ENCODE measurements at regions not wholly inside any gene's neighbourhood (a gene's known extent, or its start where the extent isn't known, plus 50 kb on each side); places are given as distances from the start of the nearest gene placed in this dataset.

DNA sequence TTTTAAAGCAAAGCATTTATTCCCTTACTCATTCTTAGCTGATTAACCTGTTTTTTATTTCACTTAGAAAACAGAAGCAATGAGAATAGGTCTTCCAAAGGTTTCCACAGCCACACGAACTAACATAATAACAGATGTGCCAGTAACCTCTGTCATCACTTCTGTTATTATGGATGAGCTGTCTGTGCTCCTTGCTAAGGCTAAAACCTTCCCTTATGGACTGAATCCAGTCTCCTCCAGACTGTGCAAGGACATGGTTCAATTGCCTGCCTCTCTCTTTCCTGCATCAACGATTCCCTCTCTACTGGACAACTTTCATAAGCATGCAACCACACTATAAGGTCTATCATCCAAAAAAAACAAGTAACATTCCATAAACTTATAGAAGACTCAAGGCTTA lies 1446.2 kb downstream of the MAT2B start:
- intact Hi-C loops (cut with micrococcal nuclease) = no loop called here
- ChIA-PET POLR2A (no interaction called here), CTCF (no interaction called here)
- no peak overlapping the region for H2AFZ ChIP-seq (ENCODE audit: insufficient read depth, low read depth, low read length, poor library complexity, severe bottlenecking)
- H3K4me2 ChIP-seq (replicated peaks; ENCODE audit: low read depth, low read length, poor library complexity, severe bottlenecking) = no peak overlapping the region
- no peaks in the 10 kb centered on the region for H3K9me3 ChIP-seq (ENCODE audit: control extremely low read depth in 1 of 3, control insufficient read depth in 2 of 3, insufficient read depth in 1 of 3, low read length in 2 of 3)
- Mint-ChIP-seq H3K4me1 (no peaks in the 10 kb centered on the region), H3K9me3 (ENCODE audit: insufficient read depth) (no peaks in the 10 kb centered on the region), H3K27ac (no peak overlapping the region), H3K4me3 (no peak overlapping the region), H3K27me3 (no peaks in the 10 kb centered on the region)
- WGBS (ENCODE audit: insufficient coverage) = 67% methylated on average over 1 of the region's 2 CpGs
- H3K79me2 ChIP-seq (ENCODE audit: control insufficient read depth, insufficient read depth, low read length) = no peaks in the 10 kb centered on the region
- no peaks in the 10 kb centered on the region for H3K4me1 ChIP-seq (ENCODE audit: control insufficient read depth in 2 of 2, insufficient read depth in 2 of 2, low read length in 2 of 2)
- TF ChIP-seq EZH2 (IDR thresholded peaks at IDR 0.05; ENCODE audit: borderline replicate concordance, insufficient read depth, low read depth, low read length, poor library complexity, severe bottlenecking) = no peak
- TF ChIP-seq, protein P1, sequence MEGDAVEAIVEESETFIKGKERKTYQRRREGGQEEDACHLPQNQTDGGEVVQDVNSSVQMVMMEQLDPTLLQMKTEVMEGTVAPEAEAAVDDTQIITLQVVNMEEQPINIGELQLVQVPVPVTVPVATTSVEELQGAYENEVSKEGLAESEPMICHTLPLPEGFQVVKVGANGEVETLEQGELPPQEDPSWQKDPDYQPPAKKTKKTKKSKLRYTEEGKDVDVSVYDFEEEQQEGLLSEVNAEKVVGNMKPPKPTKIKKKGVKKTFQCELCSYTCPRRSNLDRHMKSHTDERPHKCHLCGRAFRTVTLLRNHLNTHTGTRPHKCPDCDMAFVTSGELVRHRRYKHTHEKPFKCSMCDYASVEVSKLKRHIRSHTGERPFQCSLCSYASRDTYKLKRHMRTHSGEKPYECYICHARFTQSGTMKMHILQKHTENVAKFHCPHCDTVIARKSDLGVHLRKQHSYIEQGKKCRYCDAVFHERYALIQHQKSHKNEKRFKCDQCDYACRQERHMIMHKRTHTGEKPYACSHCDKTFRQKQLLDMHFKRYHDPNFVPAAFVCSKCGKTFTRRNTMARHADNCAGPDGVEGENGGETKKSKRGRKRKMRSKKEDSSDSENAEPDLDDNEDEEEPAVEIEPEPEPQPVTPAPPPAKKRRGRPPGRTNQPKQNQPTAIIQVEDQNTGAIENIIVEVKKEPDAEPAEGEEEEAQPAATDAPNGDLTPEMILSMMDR (IDR thresholded peaks at IDR 0.05) = no peak
- H3K27me3 ChIP-seq (replicated peaks in 1 of 4; ENCODE audit: control extremely low read depth in 1 of 4, control insufficient read depth in 3 of 4, insufficient read depth in 4 of 4, low read length in 3 of 4) = no peaks in the 10 kb centered on the region
- DNase-seq (no peak), ATAC-seq (ENCODE audit: low read depth) (no peak)
- no peak overlapping the region for H3K4me3 ChIP-seq (ENCODE audit: control extremely low read depth in 1 of 5, extremely low read depth in 1 of 5, insufficient read depth in 1 of 5, low read depth in 2 of 5, low read length in 4 of 5)
- H3K27ac ChIP-seq (ENCODE audit: low read length in 2 of 2) = no peak overlapping the region
- H3K9ac ChIP-seq (ENCODE audit: low read length) = no peak overlapping the region
- no peaks in the 10 kb centered on the region for H4K20me1 ChIP-seq (ENCODE audit: control insufficient read depth, insufficient read depth, low read length, poor library complexity, severe bottlenecking)
- H3K36me3 ChIP-seq (replicated peaks in 1 of 2; ENCODE audit: control extremely low read depth in 1 of 2, control insufficient read depth in 1 of 2, extremely low read depth in 1 of 2, insufficient read depth in 2 of 2, low read length in 1 of 2) = no peaks in the 10 kb centered on the region

DNA sequence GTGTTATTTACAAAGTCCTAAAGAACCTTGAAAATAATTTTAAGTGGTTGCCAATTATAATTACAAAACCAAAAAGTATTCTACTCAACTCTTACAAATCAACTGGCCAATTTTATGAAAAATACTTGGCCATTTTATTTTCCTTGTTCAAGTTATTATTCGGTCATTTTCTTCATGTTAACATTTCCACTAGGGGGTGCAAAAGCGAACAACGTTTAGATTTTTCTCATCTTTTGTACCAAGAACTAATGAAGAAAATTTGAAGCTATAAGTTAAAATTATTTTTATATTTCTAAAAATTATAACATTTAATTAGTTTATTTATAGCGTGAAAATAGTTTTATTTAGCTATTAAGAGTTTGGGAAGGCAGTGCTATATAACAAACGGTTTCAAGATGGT lies 1453.3 kb downstream of the MAT2B start:
- Histone ChIP-seq H3K27ac (ENCODE audit: low read length in 2 of 2) (no peak overlapping the region), H3K9ac (ENCODE audit: low read length) (no peak overlapping the region), H4K20me1 (ENCODE audit: control insufficient read depth, insufficient read depth, low read length, poor library complexity, severe bottlenecking) (no peaks in the 10 kb centered on the region), H3K9me3 (ENCODE audit: control extremely low read depth in 1 of 3, control insufficient read depth in 2 of 3, insufficient read depth in 1 of 3, low read length in 2 of 3) (no peaks in the 10 kb centered on the region), H2AFZ (ENCODE audit: insufficient read depth, low read depth, low read length, poor library complexity, severe bottlenecking) (no peak overlapping the region), H3K36me3 (replicated peaks in 1 of 2; ENCODE audit: control extremely low read depth in 1 of 2, control insufficient read depth in 1 of 2, extremely low read depth in 1 of 2, insufficient read depth in 2 of 2, low read length in 1 of 2) (no peaks in the 10 kb centered on the region), H3K4me1 (ENCODE audit: control insufficient read depth in 2 of 2, insufficient read depth in 2 of 2, low read length in 2 of 2) (no peaks in the 10 kb centered on the region), H3K27me3 (replicated peaks in 1 of 4; ENCODE audit: control extremely low read depth in 1 of 4, control insufficient read depth in 3 of 4, insufficient read depth in 4 of 4, low read length in 3 of 4) (no peaks in the 10 kb centered on the region), H3K4me2 (replicated peaks; ENCODE audit: low read depth, low read length, poor library complexity, severe bottlenecking) (no peak overlapping the region), H3K4me3 (ENCODE audit: control extremely low read depth in 1 of 5, extremely low read depth in 1 of 5, insufficient read depth in 1 of 5, low read depth in 2 of 5, low read length in 4 of 5) (no peak overlapping the region), H3K79me2 (ENCODE audit: control insufficient read depth, insufficient read depth, low read length) (no peaks in the 10 kb centered on the region)
- no peak overlapping the region for H3K27ac Mint-ChIP-seq
- TF ChIP-seq, protein P1 (IDR thresholded peaks at IDR 0.05) = no peak
- TF ChIP-seq EZH2 (IDR thresholded peaks at IDR 0.05; ENCODE audit: borderline replicate concordance, insufficient read depth, low read depth, low read length, poor library complexity, severe bottlenecking) = no peak
- no peak overlapping the region for H3K4me3 Mint-ChIP-seq
- no peaks in the 10 kb centered on the region for H3K4me1 Mint-ChIP-seq
- intact Hi-C loops (cut with micrococcal nuclease) = no loop called here
- ATAC-seq (ENCODE audit: low read depth) (no peak), DNase-seq (no peak)
- 71% methylated on average over 1 of the region's 5 CpGs for WGBS (ENCODE audit: insufficient coverage)
- H3K9me3 Mint-ChIP-seq (ENCODE audit: insufficient read depth) = no peaks in the 10 kb centered on the region
- ChIA-PET CTCF (no interaction called here), POLR2A (no interaction called here)
- no peaks in the 10 kb centered on the region for H3K27me3 Mint-ChIP-seq
